DOHH2 (cell line): ENCODE measurements at regions not wholly inside any gene's neighbourhood (a gene's known extent, or its start where the extent isn't known, plus 50 kb on each side); places are given as distances from the start of the nearest gene placed in this dataset.

ENCODE experiments used
- CTCF ChIP-seq: fragments of 200-600 bp; sonication (generic); IDR thresholded peaks from one replicate; pipeline ENCODE4 v1.5.1; 2014; ENCODE audit warnings: antibody characterized with exemption, mild to moderate bottlenecking, low read depth, low read length; ENCODE audit not compliant: poor library complexity, severe bottlenecking
- EZH2phosphoT487 ChIP-seq: fragments of 200-600 bp; sonication (generic); IDR thresholded peaks from 2 replicates; pipeline ENCODE4 v1.6.1; 2017; ENCODE audit warnings: borderline replicate concordance, mild to moderate bottlenecking, antibody characterized with exemption, low read length, moderate library complexity, mixed read lengths

GRCh38 chr10:37067576-37067975 is 57.8 kb upstream of the ANKRD30A start:
- no peak for TF ChIP-seq CTCF
- TF ChIP-seq EZH2phosphoT487, result no peak
